GM21786 (cell line): ENCODE measurements at regions not wholly inside any gene's neighbourhood (a gene's known extent, or its start where the extent isn't known, plus 50 kb on each side); places are given as distances from the start of the nearest gene placed in this dataset.
"Not testable (repeated sequence)": the region's sequence is repeated elsewhere in the genome, so short reads cannot be mapped to it uniquely, and the experiment has no call there.

Experiments
- ATAC-seq: cut with Tn5 transposase; IDR thresholded peaks from one replicate; pipeline ENCODE4 v1.9.1; 2021; ENCODE audit not compliant: unreplicated experiment

- no peak for ATAC-seq
Observed at GRCh38 chr20:48064929-48065328, 279.6 kb upstream of the SULF2 start.

- ATAC-seq = no peak
Observed at GRCh38 chr20:48060841-48061720, 275.8 kb upstream of the SULF2 start.

GRCh38 chr20:48058611-48059559 lies 273.6 kb upstream of the SULF2 start:
- ATAC-seq = no peak

- no peak for ATAC-seq
Observed at GRCh38 chr20:48057739-48058138, 272.5 kb upstream of the SULF2 start.

GRCh38 chr20:48057251-48057650 lies 272.0 kb upstream of the SULF2 start:
- no peak for ATAC-seq

GRCh38 chr20:48056218-48056617 lies 270.9 kb upstream of the SULF2 start:
- ATAC-seq = no peak

DNA sequence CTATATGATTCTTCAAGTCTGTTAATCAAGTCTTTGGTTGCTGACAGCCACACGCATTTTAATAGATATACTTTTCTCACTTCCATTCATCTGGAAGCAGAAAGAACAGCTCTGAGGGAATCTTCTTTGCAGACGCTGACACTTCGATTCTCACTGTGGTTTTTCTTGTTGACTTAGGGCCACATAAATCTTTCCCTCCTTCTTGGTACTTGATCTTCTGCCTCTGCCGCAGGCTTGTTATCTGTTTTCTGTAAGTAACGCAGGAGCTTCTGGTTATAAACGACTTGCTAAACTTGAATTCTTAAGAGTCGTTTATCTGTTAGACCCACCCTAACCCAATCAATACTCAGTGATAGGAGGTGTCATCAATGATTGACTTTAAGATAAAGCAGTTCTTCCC lies 268.8 kb upstream of the SULF2 start:
- ATAC-seq = no peak

- ATAC-seq = no peak
Observed at GRCh38 chr20:48052475-48052835, 267.2 kb upstream of the SULF2 start.

- no peak for ATAC-seq
Observed at GRCh38 chr20:48051794-48052474, 266.7 kb upstream of the SULF2 start.

- ATAC-seq = no peak
Observed at GRCh38 chr20:48049641-48050040, 264.4 kb upstream of the SULF2 start.

- no peak for ATAC-seq
Observed at GRCh38 chr20:48049171-48049570, 263.9 kb upstream of the SULF2 start.

DNA sequence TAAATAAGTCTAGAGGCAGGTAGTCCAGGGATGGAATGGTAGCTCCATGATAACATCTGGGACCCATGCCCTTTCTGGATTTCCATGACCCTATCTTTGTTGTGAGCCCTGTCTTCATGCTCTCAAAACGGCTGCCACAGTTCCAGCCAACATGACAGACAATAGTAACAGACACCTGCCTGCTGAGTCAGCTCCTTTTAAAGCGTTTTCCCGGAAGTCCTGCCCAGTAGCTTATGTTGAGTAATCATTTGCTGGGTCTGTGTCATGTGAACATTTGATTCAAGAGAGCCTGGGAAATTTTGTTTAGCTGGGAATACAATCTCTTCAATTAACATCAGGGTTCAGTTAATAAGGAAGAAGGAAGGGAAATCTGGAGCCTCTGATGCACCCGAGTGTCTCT lies 262.2 kb upstream of the SULF2 start:
- no peak for ATAC-seq

DNA sequence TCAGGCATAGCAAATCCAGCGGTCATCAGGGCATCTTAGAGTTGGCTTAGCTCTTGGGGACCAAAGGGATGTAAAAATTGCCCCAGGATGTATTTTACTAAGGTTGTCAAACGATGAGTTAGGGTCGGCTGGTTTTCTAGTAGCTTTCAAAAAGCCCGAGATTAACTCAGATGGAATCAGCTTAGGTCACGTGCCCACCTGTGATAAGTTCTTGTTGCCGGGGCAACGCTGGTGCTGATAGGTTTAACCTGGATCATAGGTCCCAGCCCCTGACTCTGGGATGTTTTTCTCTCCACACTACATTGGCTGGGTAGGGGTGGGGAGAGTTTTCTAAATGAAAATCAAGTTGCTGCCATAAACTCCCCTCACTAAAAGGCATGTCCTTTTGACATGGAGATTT lies 257.3 kb upstream of the SULF2 start:
- ATAC-seq = no peak

- ATAC-seq = no peak
Observed at GRCh38 chr20:48041078-48041780, 255.9 kb upstream of the SULF2 start.

- no peak for ATAC-seq
Observed at GRCh38 chr20:48040491-48040890, 255.2 kb upstream of the SULF2 start.

DNA sequence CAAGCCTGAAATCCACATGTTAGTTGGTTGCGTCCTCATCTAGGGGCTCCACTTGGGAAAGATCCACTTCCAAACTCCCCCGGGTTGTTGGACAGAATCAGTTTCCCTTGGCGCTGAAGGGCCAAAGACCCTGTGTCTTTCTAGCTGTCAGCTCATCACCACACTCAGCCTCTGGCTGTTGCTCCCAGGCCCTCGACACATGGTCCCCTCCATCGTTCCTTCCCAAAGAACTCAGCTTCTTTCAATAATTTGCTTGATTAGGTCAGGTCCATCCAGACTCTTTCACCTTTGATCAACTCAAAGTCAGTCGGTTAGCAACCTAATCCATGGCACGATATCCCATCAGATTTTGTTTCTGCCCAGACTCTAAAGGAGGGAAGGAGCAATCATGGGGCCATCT lies 254.8 kb upstream of the SULF2 start:
- no peak for ATAC-seq

GRCh38 chr20:48039514-48039913 lies 254.2 kb upstream of the SULF2 start:
- no peak for ATAC-seq

DNA sequence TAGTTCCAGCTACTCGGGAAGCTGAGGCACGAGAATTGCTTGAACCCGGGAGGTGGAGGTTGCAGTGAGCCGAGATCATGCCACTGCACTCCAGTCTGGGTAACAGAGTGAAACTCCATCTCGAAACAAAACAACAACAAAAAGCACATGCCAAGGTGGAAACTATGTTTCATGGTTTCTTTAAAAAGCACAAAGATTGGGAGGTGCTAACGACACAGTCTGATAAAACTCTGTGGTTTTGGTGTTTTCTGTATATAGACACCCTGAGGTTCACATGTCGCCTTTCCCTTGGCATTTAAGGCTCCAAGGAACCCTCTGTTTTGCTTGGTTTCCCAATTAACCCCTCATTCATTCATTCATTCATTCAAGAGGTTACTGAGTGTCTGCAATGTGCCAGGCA lies 253.4 kb upstream of the SULF2 start:
- ATAC-seq = no peak

DNA sequence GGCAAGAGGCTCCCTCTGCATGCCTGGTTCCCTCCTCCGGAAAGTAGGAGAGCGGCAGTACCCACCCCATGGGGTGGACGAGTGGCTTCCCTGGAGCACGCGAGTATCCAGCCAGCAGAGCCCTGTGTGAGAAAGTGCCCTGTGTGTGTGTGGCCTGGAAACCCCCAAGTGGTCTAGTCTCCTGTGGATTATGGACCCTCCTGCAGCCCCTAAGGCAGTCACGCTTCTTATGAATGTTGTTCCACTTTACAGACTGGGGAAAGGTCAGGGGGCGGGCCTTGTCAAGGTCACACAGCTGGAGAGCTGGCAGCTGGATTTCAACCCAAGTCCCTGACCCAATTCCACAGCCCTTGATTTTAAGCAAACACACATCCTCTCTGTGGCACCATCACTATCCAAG lies 252.5 kb upstream of the SULF2 start:
- ATAC-seq = not testable (repeated sequence)

DNA sequence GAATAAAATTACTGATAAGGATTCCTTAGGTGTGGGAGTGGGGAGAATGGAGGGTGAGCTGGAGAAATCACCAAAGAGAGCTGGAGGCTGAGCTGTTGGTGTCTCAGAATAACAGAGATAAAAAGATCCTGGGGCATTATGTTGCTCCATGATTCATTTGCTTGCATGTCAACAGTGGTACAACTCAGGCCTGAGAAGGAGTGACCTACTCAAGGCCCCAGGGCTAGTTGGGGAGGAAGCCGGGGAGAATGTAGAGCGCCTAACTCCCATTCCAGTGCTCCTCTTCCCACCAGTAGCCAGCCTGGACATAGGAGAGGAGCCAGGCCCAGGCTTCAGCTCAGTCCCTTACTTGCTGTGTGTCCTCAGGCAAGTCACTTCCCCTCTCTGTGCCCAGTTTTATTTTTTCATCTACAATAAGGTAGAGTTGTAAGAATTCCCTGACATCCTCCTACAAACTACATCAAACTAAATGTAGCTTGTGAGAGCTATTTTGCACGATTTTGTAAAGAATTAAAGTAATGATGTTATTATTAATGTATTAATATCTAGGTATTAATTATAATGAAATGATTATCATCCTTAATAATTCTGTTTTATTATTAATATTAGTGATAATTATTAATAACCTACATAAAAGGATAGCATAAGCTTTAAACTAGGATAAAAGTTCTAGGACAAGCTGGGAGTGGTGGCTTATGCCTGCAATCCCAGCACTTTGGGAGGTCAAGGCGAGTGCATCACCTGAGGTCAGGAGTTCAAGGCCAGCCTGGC lies 250.9 kb upstream of the SULF2 start:
- ATAC-seq = no peak
